Activated CD4-positive, alpha-beta T cell treated with anti-CD3 and anti-CD28 coated beads, Interleukin-2, amount 10 ng/mL, durations not matched to agents 7 days and 5 days (primary cell): ENCODE measurements at regions not wholly inside any gene's neighbourhood (a gene's known extent, or its start where the extent isn't known, plus 50 kb on each side); places are given as distances from the start of the nearest gene placed in this dataset.

Experiments
- CTCF ChIA-PET: fragments of 350-600 bp; sonication (Branson Sonifier 250); formaldehyde crosslinking; loops from one replicate; lab custom pipeline; 2021; ENCODE audit warnings: antibody characterized with exemption; lab: Charles Lee
- POLR2A ChIA-PET: fragments of 350-600 bp; sonication (Branson Sonifier 250); formaldehyde crosslinking; loops from one replicate; lab custom pipeline; 2021; ENCODE audit warnings: antibody characterized with exemption; lab: Charles Lee
- DNase-seq: peaks from one replicate; pipeline ENCODE4 v3.0.0-alpha.2; 2020
- H3K27ac Mint-ChIP-seq: one replicate; pipeline ENCODE4 v1.8.0; 2021; ENCODE audit warnings: mild to moderate bottlenecking, moderate library complexity, mixed read lengths
- H3K27me3 Mint-ChIP-seq: one replicate; pipeline ENCODE4 v1.8.0; 2021; ENCODE audit warnings: mixed read lengths
- H3K36me3 Mint-ChIP-seq: one replicate; pipeline ENCODE4 v1.8.0; 2021; ENCODE audit warnings: low read depth, mixed read lengths
- H3K4me1 Mint-ChIP-seq: one replicate; pipeline ENCODE4 v1.8.0; 2021; ENCODE audit warnings: mixed read lengths
- H3K4me3 Mint-ChIP-seq: one replicate; pipeline ENCODE4 v1.8.0; 2021; ENCODE audit warnings: mild to moderate bottlenecking, moderate library complexity, mixed read lengths
- H3K9me3 Mint-ChIP-seq: one replicate; pipeline ENCODE4 v1.8.0; 2021; ENCODE audit warnings: mixed read lengths

GRCh38 chr1:62995173-62995572, 211.2 kb downstream of the ATG4C start:
- H3K36me3 Mint-ChIP-seq, result no peaks in the 10 kb centered on the region
- DNase-seq, result no peak
- H3K4me3 Mint-ChIP-seq, result no peak overlapping the region
- CTCF ChIA-PET, result no interaction called here
- H3K27me3 Mint-ChIP-seq, result peaks cover 9% of the 10 kb centered on the region
- POLR2A ChIA-PET, result no interaction called here
- H3K4me1 Mint-ChIP-seq, result no peaks in the 10 kb centered on the region
- H3K9me3 Mint-ChIP-seq, result no peaks in the 10 kb centered on the region
- H3K27ac Mint-ChIP-seq, result no peak overlapping the region

GRCh38 chr1:62997884-62998283, 214.0 kb downstream of the ATG4C start:
- H3K27me3 Mint-ChIP-seq, result peaks cover 10% of the 10 kb centered on the region
- no peaks in the 10 kb centered on the region for H3K9me3 Mint-ChIP-seq
- H3K4me1 Mint-ChIP-seq, result no peaks in the 10 kb centered on the region
- CTCF ChIA-PET, result interaction anchor here (0.5 kb wide), 1 partner anchor 229 kb away, joined by 4 read pairs; no protein-coding TSS in a partner anchor
- H3K4me3 Mint-ChIP-seq, result no peak overlapping the region
- DNase-seq, result no peak
- POLR2A ChIA-PET, result no interaction called here
- no peaks in the 10 kb centered on the region for H3K36me3 Mint-ChIP-seq
- H3K27ac Mint-ChIP-seq, result no peak overlapping the region

GRCh38 chr1:62998845-62999649, 215.1 kb downstream of the ATG4C start:
- no peak for DNase-seq
- H3K27me3 Mint-ChIP-seq, result peaks cover 7% of the 10 kb centered on the region

GRCh38 chr1:63000508-63000907, 216.6 kb downstream of the ATG4C start:
- CTCF ChIA-PET, result interaction anchor here (0.6 kb wide), 1 partner anchor 24 kb away, joined by 4 read pairs; no protein-coding TSS in a partner anchor
- DNase-seq, result no peak
- Mint-ChIP-seq H3K27me3 (peaks cover 7% of the 10 kb centered on the region), H3K4me3 (no peak overlapping the region), H3K27ac (no peak overlapping the region), H3K4me1 (no peaks in the 10 kb centered on the region), H3K36me3 (no peaks in the 10 kb centered on the region), H3K9me3 (no peaks in the 10 kb centered on the region)
- POLR2A ChIA-PET, result no interaction called here

More at GRCh38 chr1:62998845-62999649, 215.1 kb downstream of the ATG4C start:
- POLR2A ChIA-PET, result no interaction called here
- Mint-ChIP-seq H3K36me3 (no peaks in the 10 kb centered on the region), H3K27ac (no peak overlapping the region), H3K9me3 (no peaks in the 10 kb centered on the region), H3K4me3 (no peak overlapping the region), H3K4me1 (no peaks in the 10 kb centered on the region)
- CTCF ChIA-PET, result interaction anchor here (0.7 kb wide), 1 partner anchor 673 kb away, joined by 3 read pairs; no protein-coding TSS in a partner anchor

GRCh38 chr1:63004868-63005267, 220.9 kb downstream of the ATG4C start:
- H3K4me3 Mint-ChIP-seq, result no peak overlapping the region
- H3K27me3 Mint-ChIP-seq, result peaks cover 3% of the 10 kb centered on the region
- ChIA-PET POLR2A (no interaction called here), CTCF (no interaction called here)
- H3K27ac Mint-ChIP-seq, result no peak overlapping the region
- H3K4me1 Mint-ChIP-seq, result no peaks in the 10 kb centered on the region
- DNase-seq, result no peak
- H3K36me3 Mint-ChIP-seq, result no peaks in the 10 kb centered on the region
- H3K9me3 Mint-ChIP-seq, result no peaks in the 10 kb centered on the region

- Mint-ChIP-seq H3K27me3 (peaks cover 3% of the 10 kb centered on the region), H3K4me1 (no peaks in the 10 kb centered on the region), H3K9me3 (no peaks in the 10 kb centered on the region), H3K36me3 (no peaks in the 10 kb centered on the region), H3K4me3 (no peak overlapping the region), H3K27ac (no peak overlapping the region)
- no peak for DNase-seq
- POLR2A ChIA-PET, result no interaction called here
- CTCF ChIA-PET, result interaction anchor here (0.6 kb wide), 1 partner anchor 10 kb away, joined by 3 read pairs; no protein-coding TSS in a partner anchor
Observed at GRCh38 chr1:63005812-63006211, 221.9 kb downstream of the ATG4C start.

GRCh38 chr1:63009421-63009820, 225.5 kb downstream of the ATG4C start:
- H3K27me3 Mint-ChIP-seq, result no peaks in the 10 kb centered on the region
- H3K36me3 Mint-ChIP-seq, result no peaks in the 10 kb centered on the region
- ChIA-PET CTCF (no interaction called here), POLR2A (no interaction called here)
- no peak for DNase-seq
- H3K4me3 Mint-ChIP-seq, result no peak overlapping the region
- no peaks in the 10 kb centered on the region for H3K9me3 Mint-ChIP-seq
- H3K27ac Mint-ChIP-seq, result no peak overlapping the region
- H3K4me1 Mint-ChIP-seq, result no peaks in the 10 kb centered on the region

- Mint-ChIP-seq H3K27me3 (no peaks in the 10 kb centered on the region), H3K9me3 (no peaks in the 10 kb centered on the region), H3K36me3 (no peaks in the 10 kb centered on the region), H3K27ac (no peak overlapping the region), H3K4me1 (no peaks in the 10 kb centered on the region), H3K4me3 (no peak overlapping the region)
- DNase-seq, result no peak
- CTCF ChIA-PET, result no interaction called here
- POLR2A ChIA-PET, result no interaction called here
Observed at GRCh38 chr1:63010913-63011660, 227.2 kb downstream of the ATG4C start.

- H3K36me3 Mint-ChIP-seq, result no peaks in the 10 kb centered on the region
- no peaks in the 10 kb centered on the region for H3K27me3 Mint-ChIP-seq
- H3K4me1 Mint-ChIP-seq, result no peaks in the 10 kb centered on the region
- no peak overlapping the region for H3K27ac Mint-ChIP-seq
- H3K9me3 Mint-ChIP-seq, result no peaks in the 10 kb centered on the region
- no peak overlapping the region for H3K4me3 Mint-ChIP-seq
- ChIA-PET CTCF (no interaction called here), POLR2A (no interaction called here)
- DNase-seq, result no peak
Observed at GRCh38 chr1:63012339-63012738, 228.4 kb downstream of the ATG4C start.

GRCh38 chr1:63014267-63014666, 230.3 kb downstream of the ATG4C start:
- H3K4me1 Mint-ChIP-seq, result no peaks in the 10 kb centered on the region
- H3K4me3 Mint-ChIP-seq, result no peak overlapping the region
- no peaks in the 10 kb centered on the region for H3K36me3 Mint-ChIP-seq
- H3K27ac Mint-ChIP-seq, result no peak overlapping the region
- H3K9me3 Mint-ChIP-seq, result no peaks in the 10 kb centered on the region
- ChIA-PET CTCF (no interaction called here), POLR2A (no interaction called here)
- no peaks in the 10 kb centered on the region for H3K27me3 Mint-ChIP-seq
- no peak for DNase-seq

- H3K4me3 Mint-ChIP-seq, result no peak overlapping the region
- no peaks in the 10 kb centered on the region for H3K4me1 Mint-ChIP-seq
- H3K27ac Mint-ChIP-seq, result no peak overlapping the region
- ChIA-PET CTCF (no interaction called here), POLR2A (no interaction called here)
- H3K27me3 Mint-ChIP-seq, result no peaks in the 10 kb centered on the region
- no peaks in the 10 kb centered on the region for H3K36me3 Mint-ChIP-seq
- no peak for DNase-seq
- H3K9me3 Mint-ChIP-seq, result no peaks in the 10 kb centered on the region
Observed at GRCh38 chr1:63022319-63022718, 238.4 kb downstream of the ATG4C start.

GRCh38 chr1:63023171-63023570, 239.2 kb downstream of the ATG4C start:
- POLR2A ChIA-PET, result no interaction called here
- DNase-seq, result no peak
- Mint-ChIP-seq H3K27ac (no peak overlapping the region), H3K36me3 (no peaks in the 10 kb centered on the region), H3K4me3 (no peak overlapping the region), H3K4me1 (no peaks in the 10 kb centered on the region), H3K27me3 (no peaks in the 10 kb centered on the region), H3K9me3 (no peaks in the 10 kb centered on the region)
- CTCF ChIA-PET, result no interaction called here

- CTCF ChIA-PET, result no interaction called here
- no peak for DNase-seq
- no peaks in the 10 kb centered on the region for H3K4me1 Mint-ChIP-seq
- H3K4me3 Mint-ChIP-seq, result no peak overlapping the region
- no peaks in the 10 kb centered on the region for H3K36me3 Mint-ChIP-seq
- no peaks in the 10 kb centered on the region for H3K9me3 Mint-ChIP-seq
- POLR2A ChIA-PET, result no interaction called here
- no peak overlapping the region for H3K27ac Mint-ChIP-seq
- H3K27me3 Mint-ChIP-seq, result no peaks in the 10 kb centered on the region
Observed at GRCh38 chr1:63023637-63024036, 239.7 kb downstream of the ATG4C start.
